ENCODE measurements at regions not wholly inside any gene's neighbourhood (a gene's known extent, or its start where the extent isn't known, plus 50 kb on each side); places are given as distances from the start of the nearest gene placed in this dataset.

DNA sequence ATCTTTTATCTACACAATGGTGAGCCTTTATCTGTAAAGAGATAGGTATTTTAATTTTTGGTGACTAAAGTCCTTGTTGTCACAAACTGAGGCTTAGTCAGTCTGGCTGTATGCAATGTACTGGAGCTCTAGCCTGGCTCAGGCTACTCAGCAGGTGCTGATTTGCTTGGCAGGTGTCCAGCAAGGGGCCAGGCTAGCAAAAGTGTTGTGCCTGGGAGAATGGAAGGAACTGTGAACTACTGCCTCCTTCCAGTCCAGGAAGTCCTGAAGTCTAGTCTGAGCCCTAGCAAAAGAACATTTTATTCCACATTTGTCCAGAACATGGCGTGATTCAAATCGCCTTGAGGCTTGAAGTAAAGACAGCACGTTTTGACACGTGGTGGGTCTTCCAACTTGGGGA is 260.5 kb downstream of the CCDC85A start:
- H3K4me1 ChIP-seq (ENCODE audit: insufficient read depth), result peaks cover 4% of the 10 kb centered on the region
- TF ChIP-seq EZH2phosphoT487 (IDR thresholded peaks at IDR 0.05; ENCODE audit: low read depth, severe bottlenecking, unreplicated experiment) (no peak), EZH2 (IDR thresholded peaks at IDR 0.05; ENCODE audit: borderline replicate concordance) (no peak)
- TF ChIP-seq, protein P1, sequence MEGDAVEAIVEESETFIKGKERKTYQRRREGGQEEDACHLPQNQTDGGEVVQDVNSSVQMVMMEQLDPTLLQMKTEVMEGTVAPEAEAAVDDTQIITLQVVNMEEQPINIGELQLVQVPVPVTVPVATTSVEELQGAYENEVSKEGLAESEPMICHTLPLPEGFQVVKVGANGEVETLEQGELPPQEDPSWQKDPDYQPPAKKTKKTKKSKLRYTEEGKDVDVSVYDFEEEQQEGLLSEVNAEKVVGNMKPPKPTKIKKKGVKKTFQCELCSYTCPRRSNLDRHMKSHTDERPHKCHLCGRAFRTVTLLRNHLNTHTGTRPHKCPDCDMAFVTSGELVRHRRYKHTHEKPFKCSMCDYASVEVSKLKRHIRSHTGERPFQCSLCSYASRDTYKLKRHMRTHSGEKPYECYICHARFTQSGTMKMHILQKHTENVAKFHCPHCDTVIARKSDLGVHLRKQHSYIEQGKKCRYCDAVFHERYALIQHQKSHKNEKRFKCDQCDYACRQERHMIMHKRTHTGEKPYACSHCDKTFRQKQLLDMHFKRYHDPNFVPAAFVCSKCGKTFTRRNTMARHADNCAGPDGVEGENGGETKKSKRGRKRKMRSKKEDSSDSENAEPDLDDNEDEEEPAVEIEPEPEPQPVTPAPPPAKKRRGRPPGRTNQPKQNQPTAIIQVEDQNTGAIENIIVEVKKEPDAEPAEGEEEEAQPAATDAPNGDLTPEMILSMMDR (IDR thresholded peaks at IDR 0.05; ENCODE audit: poor library complexity), result no peak
- H2AFZ ChIP-seq, result peak overlapping the region; percentile 46
- peak overlapping the region; percentile 79 for H3K27ac ChIP-seq
- WGBS (ENCODE audit: low lambda C conversion rate, missing lambda C conversion rate), result 84% methylated on average over 4 of the region's 4 CpGs
- peak; percentile 84 for DNase-seq (ENCODE audit: low spot score)
- H3K27me3 ChIP-seq, result no peaks in the 10 kb centered on the region
- no peak overlapping the region for H3K4me2 ChIP-seq
- H3K9me2 ChIP-seq (replicated peaks; ENCODE audit: insufficient read depth), result no peaks in the 10 kb centered on the region
- no peaks in the 10 kb centered on the region for H3K79me2 ChIP-seq
- no peaks in the 10 kb centered on the region for H3K36me3 ChIP-seq (replicated peaks; ENCODE audit: insufficient read depth, low read depth)
- H3K9me3 ChIP-seq (ENCODE audit: low read depth), result no peaks in the 10 kb centered on the region
- H4K20me1 ChIP-seq (ENCODE audit: insufficient read depth, poor library complexity, severe bottlenecking), result no peaks in the 10 kb centered on the region
- no peak overlapping the region for H3K4me3 ChIP-seq

DNA sequence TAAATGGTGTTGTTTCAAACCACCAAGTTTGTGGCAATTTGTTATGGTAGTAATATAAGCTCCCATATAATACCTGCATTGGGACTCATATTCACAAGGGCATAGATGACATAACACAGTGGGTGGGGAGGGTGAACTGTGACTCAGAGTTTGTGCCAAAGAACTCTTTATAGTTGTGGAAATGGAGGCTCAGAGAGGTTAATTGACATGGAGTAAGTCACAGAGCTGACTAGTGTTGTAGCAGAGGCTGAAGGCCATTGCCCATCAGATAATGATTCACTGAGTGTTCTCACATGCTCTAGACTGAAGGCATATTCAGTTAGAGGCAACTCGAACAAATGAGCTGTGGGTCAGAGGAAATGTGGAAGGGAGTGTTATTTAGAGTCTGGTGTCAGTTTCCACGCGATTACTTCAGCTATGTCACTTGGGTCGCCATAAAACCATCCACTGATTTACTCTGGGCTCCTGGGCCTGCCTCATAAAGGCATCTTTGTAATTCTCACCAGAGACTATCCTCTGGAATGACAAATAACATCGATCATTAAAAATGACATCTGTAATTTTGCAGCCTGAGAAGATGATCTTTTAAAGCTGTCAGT is 264.7 kb downstream of the CCDC85A start:
- no peaks in the 10 kb centered on the region for H3K9me2 ChIP-seq (replicated peaks; ENCODE audit: insufficient read depth)
- H3K27ac ChIP-seq, result peak overlapping the region; percentile 85
- no peaks in the 10 kb centered on the region for H4K20me1 ChIP-seq (ENCODE audit: insufficient read depth, poor library complexity, severe bottlenecking)
- TF ChIP-seq, protein P1 (IDR thresholded peaks at IDR 0.05; ENCODE audit: poor library complexity), result no peak
- no peak for TF ChIP-seq EZH2phosphoT487 (IDR thresholded peaks at IDR 0.05; ENCODE audit: low read depth, severe bottlenecking, unreplicated experiment)
- H3K79me2 ChIP-seq, result no peaks in the 10 kb centered on the region
- no peaks in the 10 kb centered on the region for H3K27me3 ChIP-seq
- peak; percentile 32 for DNase-seq (ENCODE audit: low spot score)
- peaks cover 4% of the 10 kb centered on the region for H3K4me1 ChIP-seq (ENCODE audit: insufficient read depth)
- H3K36me3 ChIP-seq (replicated peaks; ENCODE audit: insufficient read depth, low read depth), result no peaks in the 10 kb centered on the region
- WGBS (ENCODE audit: low lambda C conversion rate, missing lambda C conversion rate), result 68% methylated on average over 5 of the region's 5 CpGs
- H3K4me3 ChIP-seq, result no peak overlapping the region
- no peak overlapping the region for H2AFZ ChIP-seq
- H3K4me2 ChIP-seq, result peak overlapping the region; percentile 54
- H3K9me3 ChIP-seq (ENCODE audit: low read depth), result no peaks in the 10 kb centered on the region

DNA sequence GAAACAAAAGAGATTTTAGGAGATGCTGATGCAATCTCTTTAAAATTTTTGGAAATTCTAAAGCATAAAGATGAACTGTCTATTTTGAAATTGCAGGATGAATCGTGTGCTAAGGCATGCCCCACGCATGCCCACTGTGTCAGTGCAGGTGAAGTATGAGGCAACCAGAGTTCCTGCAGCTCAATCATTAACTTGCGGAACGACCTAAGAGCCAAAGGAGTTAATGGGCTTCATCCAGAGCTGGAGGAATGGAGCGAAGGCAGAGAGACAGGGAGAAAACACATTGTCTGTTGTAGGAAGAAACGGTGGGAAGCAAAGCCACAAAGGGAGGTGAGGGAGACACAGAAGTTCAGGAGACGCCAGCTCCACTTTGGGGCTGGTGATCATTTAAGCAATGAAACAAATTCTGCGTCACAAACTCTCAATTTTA is 265.2 kb downstream of the CCDC85A start:
- no peaks in the 10 kb centered on the region for H3K9me2 ChIP-seq (replicated peaks; ENCODE audit: insufficient read depth)
- peaks cover 4% of the 10 kb centered on the region for H3K4me1 ChIP-seq (ENCODE audit: insufficient read depth)
- no peak overlapping the region for H2AFZ ChIP-seq
- TF ChIP-seq EZH2 (IDR thresholded peaks at IDR 0.05; ENCODE audit: borderline replicate concordance) (no peak), EZH2phosphoT487 (IDR thresholded peaks at IDR 0.05; ENCODE audit: low read depth, severe bottlenecking, unreplicated experiment) (no peak)
- TF ChIP-seq, protein P1 (IDR thresholded peaks at IDR 0.05; ENCODE audit: poor library complexity), result no peak
- H3K27ac ChIP-seq, result peak overlapping the region; percentile 85
- no peak overlapping the region for H3K4me3 ChIP-seq
- DNase-seq (ENCODE audit: low spot score), result peak; percentile 88
- 35% methylated on average over 8 of the region's 8 CpGs for WGBS (ENCODE audit: low lambda C conversion rate, missing lambda C conversion rate)
- no peaks in the 10 kb centered on the region for H3K27me3 ChIP-seq
- H4K20me1 ChIP-seq (ENCODE audit: insufficient read depth, poor library complexity, severe bottlenecking), result no peaks in the 10 kb centered on the region
- peak overlapping the region; percentile 71 for H3K4me2 ChIP-seq
- no peaks in the 10 kb centered on the region for H3K36me3 ChIP-seq (replicated peaks; ENCODE audit: insufficient read depth, low read depth)
- H3K79me2 ChIP-seq, result no peaks in the 10 kb centered on the region
- no peaks in the 10 kb centered on the region for H3K9me3 ChIP-seq (ENCODE audit: low read depth)

All from hepatocyte (in vitro differentiated cells).